Adrenal gland (tissue), 9 donors: ENCODE measurements at regions not wholly inside any gene's neighbourhood (a gene's known extent, or its start where the extent isn't known, plus 50 kb on each side); places are given as distances from the start of the nearest gene placed in this dataset.

ENCODE experiments used
- DNase-seq, 7 donors: peaks; one replicate each; pipeline ENCODE4 v3.0.0-alpha.2; 2019 to 2020
- H3K27ac ChIP-seq, 5 donors: fragments of 200-600 bp; sonication (generic) in 4 of 5; 1 replicate in 3 of 5; 2 replicates in 2 of 5; pipeline versions ENCODE4 v1.5.1 to v1.8.0; 2016 to 2020; ENCODE audit warnings: mild to moderate bottlenecking in 1 of 5
- H3K27me3 ChIP-seq: fragments of 200-600 bp; 2 replicates; pipeline ENCODE4 v1.8.0; 2021
- H3K36me3 ChIP-seq, 2 donors: fragments of 200-600 bp; replicated peaks in 1 of 2; 1 replicate in 1 of 2; 2 replicates in 1 of 2; pipeline versions ENCODE4 v1.5.1 to v1.8.0; 2018 to 2022
- H3K4me1 ChIP-seq, 2 donors: fragments of 200-600 bp; replicated peaks in 1 of 2; 1 replicate in 1 of 2; 2 replicates in 1 of 2; pipeline versions ENCODE4 v1.5.1 to v1.8.0; 2018 to 2021
- H3K4me3 ChIP-seq, 4 donors: fragments of 200-600 bp; sonication (generic) in 3 of 4; one replicate each; pipeline ENCODE4 v1.5.1; 2016 to 2018
- H3K9me3 ChIP-seq, 3 donors: fragments of 200-600 bp; sonication (generic) in 1 of 3; replicated peaks in 1 of 3; 1 replicate in 2 of 3; 2 replicates in 1 of 3; pipeline versions ENCODE4 v1.5.1 to v1.8.0; 2016 to 2021
- POLR2A ChIP-seq, 2 donors: fragments of 450-650 bp; IDR thresholded peaks; one replicate each; pipeline ENCODE4 v1.6.1; 2017; ENCODE audit warnings: antibody characterized with exemption in 2 of 2, mild to moderate bottlenecking in 2 of 2, moderate library complexity in 1 of 2
- WGBS, 4 donors: extraction: QIAGEN DNeasy Blood & Tissue Kit in 2 of 4; methylation state at CpG; one replicate each; pipeline versions ENCODE4 v1.1.5 to v1.1.7; 2013 to 2017; 5-methylcytosine and 5-hydroxymethylcytosine counted together
- intact Hi-C, 2 donors: fragments of 100-400 bp; cut with DNase I; formaldehyde crosslinking; loops; one replicate each; pipeline versions ENCODE4 v1.14.1 to v1.15.0; 2022 to 2023
- TF ChIP-seq, protein P1 (sequence below), 6 experiments: fragments of 450-650 bp in 4 of 6; fragments of 200-600 bp in 2 of 6; sonication (generic) in 1 of 6; IDR thresholded peaks; 1 replicate in 5 of 6; 2 replicates in 1 of 6; pipeline versions ENCODE4 v1.5.1 to v1.8.0; 2016 to 2021; ENCODE audit warnings: antibody characterized with exemption in 6 of 6, mild to moderate bottlenecking in 2 of 6, moderate library complexity in 1 of 6
- donor health status: healthy with polysubstance abuse.
- donor health status: Bipolar disorder and iron deficiency.
- donor health status: DM: yes; HTN: yes; CAD: no.
- donor health status: DM: no; HTN: no; CAD: no.
- donor health status: DM: no; HTN: no; CAD: no.

DNA sequence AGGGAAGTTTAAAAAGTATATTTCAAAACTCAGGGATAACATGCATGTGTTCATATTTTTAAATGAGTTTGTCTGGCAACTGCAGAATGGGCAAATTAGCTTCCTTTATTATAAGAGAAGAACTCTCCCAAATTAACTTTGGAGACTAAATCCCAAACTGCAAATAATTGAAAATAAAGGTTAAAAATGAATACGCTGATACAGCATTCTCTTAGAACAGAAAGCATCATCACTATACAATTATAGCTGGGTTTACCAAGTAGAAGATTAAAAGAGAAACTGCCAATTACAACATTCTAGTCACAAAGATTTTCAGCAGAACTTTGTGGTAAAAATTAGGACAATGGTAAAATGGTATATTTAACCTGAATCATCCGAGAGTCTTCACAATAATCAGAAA is 73.3 kb downstream of the OLFM4 start:
- 80 to 89% (median 82%) methylated on average over 2 of the region's 2 CpGs for WGBS, 4 donors
- Histone ChIP-seq H3K27me3 (no peaks in the 10 kb centered on the region), H3K4me1 (no peaks in the 10 kb centered on the region), H3K36me3 (no peaks in the 10 kb centered on the region), H3K9me3 (no peaks in the 10 kb centered on the region), H3K4me3 (no peak overlapping the region), H3K27ac (no peak overlapping the region)
- intact Hi-C loops, result no loop called here
- TF ChIP-seq, protein P1, sequence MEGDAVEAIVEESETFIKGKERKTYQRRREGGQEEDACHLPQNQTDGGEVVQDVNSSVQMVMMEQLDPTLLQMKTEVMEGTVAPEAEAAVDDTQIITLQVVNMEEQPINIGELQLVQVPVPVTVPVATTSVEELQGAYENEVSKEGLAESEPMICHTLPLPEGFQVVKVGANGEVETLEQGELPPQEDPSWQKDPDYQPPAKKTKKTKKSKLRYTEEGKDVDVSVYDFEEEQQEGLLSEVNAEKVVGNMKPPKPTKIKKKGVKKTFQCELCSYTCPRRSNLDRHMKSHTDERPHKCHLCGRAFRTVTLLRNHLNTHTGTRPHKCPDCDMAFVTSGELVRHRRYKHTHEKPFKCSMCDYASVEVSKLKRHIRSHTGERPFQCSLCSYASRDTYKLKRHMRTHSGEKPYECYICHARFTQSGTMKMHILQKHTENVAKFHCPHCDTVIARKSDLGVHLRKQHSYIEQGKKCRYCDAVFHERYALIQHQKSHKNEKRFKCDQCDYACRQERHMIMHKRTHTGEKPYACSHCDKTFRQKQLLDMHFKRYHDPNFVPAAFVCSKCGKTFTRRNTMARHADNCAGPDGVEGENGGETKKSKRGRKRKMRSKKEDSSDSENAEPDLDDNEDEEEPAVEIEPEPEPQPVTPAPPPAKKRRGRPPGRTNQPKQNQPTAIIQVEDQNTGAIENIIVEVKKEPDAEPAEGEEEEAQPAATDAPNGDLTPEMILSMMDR (IDR thresholded peaks at IDR 0.05), result no peak
- TF ChIP-seq POLR2A (IDR thresholded peaks at IDR 0.05), result no peak
- no peak for DNase-seq

- DNase-seq, result no peak
- no peaks in the 10 kb centered on the region for H3K36me3 ChIP-seq
- H3K4me1 ChIP-seq, result no peaks in the 10 kb centered on the region
- H3K27ac ChIP-seq, result no peak overlapping the region
- H3K27me3 ChIP-seq, result no peaks in the 10 kb centered on the region
- no peaks in the 10 kb centered on the region for H3K9me3 ChIP-seq
- no peak overlapping the region for H3K4me3 ChIP-seq
- intact Hi-C loops, result no loop called here
- 47 to 80% (median 48%) methylated on average over 1 to 2 of the region's 2 CpGs for WGBS, 4 donors
- TF ChIP-seq POLR2A (IDR thresholded peaks at IDR 0.05), result no peak
- TF ChIP-seq, protein P1 (IDR thresholded peaks at IDR 0.05), result no peak
Measured at GRCh38 chr13:53104136-53104535, 75.5 kb downstream of the OLFM4 start.

GRCh38 chr13:53105477-53105876 is 76.9 kb downstream of the OLFM4 start:
- TF ChIP-seq POLR2A (IDR thresholded peaks at IDR 0.05), result no peak
- TF ChIP-seq, protein P1 (IDR thresholded peaks at IDR 0.05), result no peak
- intact Hi-C loops, result no loop called here
- WGBS, 4 donors, result 68 to 79% (median 76%) methylated on average over 3 of the region's 3 CpGs

GRCh38 chr13:53105890-53106289 is 77.3 kb downstream of the OLFM4 start:
- Histone ChIP-seq H3K27ac (no peak overlapping the region), H3K4me3 (no peak overlapping the region), H3K9me3 (no peaks in the 10 kb centered on the region), H3K4me1 (no peaks in the 10 kb centered on the region), H3K27me3 (no peaks in the 10 kb centered on the region), H3K36me3 (no peaks in the 10 kb centered on the region)
- DNase-seq, result no peak
- TF ChIP-seq, protein P1 (IDR thresholded peaks at IDR 0.05), result no peak
- TF ChIP-seq POLR2A (IDR thresholded peaks at IDR 0.05), result no peak
- intact Hi-C loops, result no loop called here
- WGBS, 4 donors, result 62 to 72% (median 65%) methylated on average over 3 of the region's 3 CpGs

More at GRCh38 chr13:53105477-53105876, 76.9 kb downstream of the OLFM4 start:
- Histone ChIP-seq H3K27ac (no peak overlapping the region), H3K4me3 (no peak overlapping the region), H3K9me3 (no peaks in the 10 kb centered on the region), H3K4me1 (no peaks in the 10 kb centered on the region), H3K27me3 (no peaks in the 10 kb centered on the region), H3K36me3 (no peaks in the 10 kb centered on the region)
- DNase-seq, result no peak
